ENCODE measurements at regions not wholly inside any gene's neighbourhood (a gene's known extent, or its start where the extent isn't known, plus 50 kb on each side); places are given as distances from the start of the nearest gene placed in this dataset.

GRCh38 chr5:123785162-123786071 is 273.4 kb downstream of the CSNK1G3 start:
- Histone ChIP-seq H3K4me1 (ENCODE audit: control insufficient read depth, insufficient read depth, low read length, poor library complexity, severe bottlenecking) (peaks cover 17% of the 10 kb centered on the region), H3K9me3 (ENCODE audit: control insufficient read depth, low read length) (peaks cover 19% of the 10 kb centered on the region), H3K27ac (ENCODE audit: low read depth, low read length, severe bottlenecking) (peak overlapping the region; percentile 11), H3K4me3 (ENCODE audit: extremely low read depth, insufficient read depth, low read length, poor library complexity, severe bottlenecking) (no peak overlapping the region), H3K36me3 (ENCODE audit: control insufficient read depth, insufficient read depth, low read length) (no peaks in the 10 kb centered on the region)
- WGBS, 2 experiments (ENCODE audit: insufficient coverage in 2 of 2) = 75 to 86% methylated on average over 2 of the region's 5 CpGs

- H3K4me3 ChIP-seq (ENCODE audit: extremely low read depth, insufficient read depth, low read length, poor library complexity, severe bottlenecking) = no peak overlapping the region
Observed at GRCh38 chr5:123783421-123783820, 271.4 kb downstream of the CSNK1G3 start.

GRCh38 chr5:123778641-123779040 is 266.7 kb downstream of the CSNK1G3 start:
- Histone ChIP-seq H3K4me3 (ENCODE audit: extremely low read depth, insufficient read depth, low read length, poor library complexity, severe bottlenecking) (no peak overlapping the region), H3K27ac (ENCODE audit: low read depth, low read length, severe bottlenecking) (no peak overlapping the region), H3K9me3 (ENCODE audit: control insufficient read depth, low read length) (peaks cover under 1% of the 10 kb centered on the region), H3K4me1 (ENCODE audit: control insufficient read depth, insufficient read depth, low read length, poor library complexity, severe bottlenecking) (peaks cover 6% of the 10 kb centered on the region), H3K36me3 (ENCODE audit: control insufficient read depth, insufficient read depth, low read length) (no peaks in the 10 kb centered on the region)
- WGBS, 2 experiments (ENCODE audit: insufficient coverage in 2 of 2) = 94 to 95% methylated on average over 6 of the region's 7 CpGs

More at GRCh38 chr5:123783421-123783820, 271.4 kb downstream of the CSNK1G3 start:
- Histone ChIP-seq H3K27ac (ENCODE audit: low read depth, low read length, severe bottlenecking) (no peak overlapping the region), H3K36me3 (ENCODE audit: control insufficient read depth, insufficient read depth, low read length) (no peaks in the 10 kb centered on the region), H3K9me3 (ENCODE audit: control insufficient read depth, low read length) (peaks cover 1% of the 10 kb centered on the region), H3K4me1 (ENCODE audit: control insufficient read depth, insufficient read depth, low read length, poor library complexity, severe bottlenecking) (peaks cover 17% of the 10 kb centered on the region)
- no CpG with 5 or more reads among the region's 1 CpG for WGBS, 2 experiments (ENCODE audit: insufficient coverage in 2 of 2)

- H3K4me3 ChIP-seq (ENCODE audit: extremely low read depth, insufficient read depth, low read length, poor library complexity, severe bottlenecking) = no peak overlapping the region
- H3K9me3 ChIP-seq (ENCODE audit: control insufficient read depth, low read length) = peaks cover 5% of the 10 kb centered on the region
- no peaks in the 10 kb centered on the region for H3K36me3 ChIP-seq (ENCODE audit: control insufficient read depth, insufficient read depth, low read length)
- no peak overlapping the region for H3K27ac ChIP-seq (ENCODE audit: low read depth, low read length, severe bottlenecking)
- H3K4me1 ChIP-seq (ENCODE audit: control insufficient read depth, insufficient read depth, low read length, poor library complexity, severe bottlenecking) = peaks cover 6% of the 10 kb centered on the region
Observed at GRCh38 chr5:123776761-123777160, 264.8 kb downstream of the CSNK1G3 start.

- no peak overlapping the region for H3K27ac ChIP-seq (ENCODE audit: low read depth, low read length, severe bottlenecking)
- H3K36me3 ChIP-seq (ENCODE audit: control insufficient read depth, insufficient read depth, low read length) = no peaks in the 10 kb centered on the region
- peaks cover 20% of the 10 kb centered on the region for H3K9me3 ChIP-seq (ENCODE audit: control insufficient read depth, low read length)
- no peak overlapping the region for H3K4me3 ChIP-seq (ENCODE audit: extremely low read depth, insufficient read depth, low read length, poor library complexity, severe bottlenecking)
- H3K4me1 ChIP-seq (ENCODE audit: control insufficient read depth, insufficient read depth, low read length, poor library complexity, severe bottlenecking) = peaks cover 6% of the 10 kb centered on the region
Observed at GRCh38 chr5:123771715-123772114, 259.7 kb downstream of the CSNK1G3 start.

GRCh38 chr5:123763201-123763600 is 251.2 kb downstream of the CSNK1G3 start:
- Histone ChIP-seq H3K9me3 (ENCODE audit: control insufficient read depth, low read length) (no peaks in the 10 kb centered on the region), H3K36me3 (ENCODE audit: control insufficient read depth, insufficient read depth, low read length) (no peaks in the 10 kb centered on the region), H3K27ac (ENCODE audit: low read depth, low read length, severe bottlenecking) (no peak overlapping the region), H3K4me3 (ENCODE audit: extremely low read depth, insufficient read depth, low read length, poor library complexity, severe bottlenecking) (no peak overlapping the region), H3K4me1 (ENCODE audit: control insufficient read depth, insufficient read depth, low read length, poor library complexity, severe bottlenecking) (no peaks in the 10 kb centered on the region)
- 77 to 100% methylated on average over 2 of the region's 2 CpGs for WGBS, 2 experiments (ENCODE audit: insufficient coverage in 2 of 2)

GRCh38 chr5:123756816-123757215 is 244.8 kb downstream of the CSNK1G3 start:
- no peaks in the 10 kb centered on the region for H3K9me3 ChIP-seq (ENCODE audit: control insufficient read depth, low read length)
- H3K4me1 ChIP-seq (ENCODE audit: control insufficient read depth, insufficient read depth, low read length, poor library complexity, severe bottlenecking) = peaks cover 33% of the 10 kb centered on the region
- no peak overlapping the region for H3K27ac ChIP-seq (ENCODE audit: low read depth, low read length, severe bottlenecking)
- H3K4me3 ChIP-seq (ENCODE audit: extremely low read depth, insufficient read depth, low read length, poor library complexity, severe bottlenecking) = no peak overlapping the region
- H3K36me3 ChIP-seq (ENCODE audit: control insufficient read depth, insufficient read depth, low read length) = no peaks in the 10 kb centered on the region

- H3K4me3 ChIP-seq (ENCODE audit: extremely low read depth, insufficient read depth, low read length, poor library complexity, severe bottlenecking) = no peak overlapping the region
- WGBS, 2 experiments (ENCODE audit: insufficient coverage in 2 of 2) = 80% methylated on average over 1 of the region's 2 CpGs; no CpG with 5 or more reads in 1 of the 2 experiments
- H3K36me3 ChIP-seq (ENCODE audit: control insufficient read depth, insufficient read depth, low read length) = no peaks in the 10 kb centered on the region
- H3K4me1 ChIP-seq (ENCODE audit: control insufficient read depth, insufficient read depth, low read length, poor library complexity, severe bottlenecking) = peaks cover 33% of the 10 kb centered on the region
- peak overlapping the region; percentile 74 for H3K27ac ChIP-seq (ENCODE audit: low read depth, low read length, severe bottlenecking)
- H3K9me3 ChIP-seq (ENCODE audit: control insufficient read depth, low read length) = no peaks in the 10 kb centered on the region
Observed at GRCh38 chr5:123756318-123756665, 244.3 kb downstream of the CSNK1G3 start.

GRCh38 chr5:123755653-123756317 is 243.8 kb downstream of the CSNK1G3 start:
- Histone ChIP-seq H3K9me3 (ENCODE audit: control insufficient read depth, low read length) (no peaks in the 10 kb centered on the region), H3K36me3 (ENCODE audit: control insufficient read depth, insufficient read depth, low read length) (no peaks in the 10 kb centered on the region), H3K27ac (ENCODE audit: low read depth, low read length, severe bottlenecking) (peak overlapping the region; percentile 74), H3K4me1 (ENCODE audit: control insufficient read depth, insufficient read depth, low read length, poor library complexity, severe bottlenecking) (peaks cover 33% of the 10 kb centered on the region), H3K4me3 (ENCODE audit: extremely low read depth, insufficient read depth, low read length, poor library complexity, severe bottlenecking) (no peak overlapping the region)
- 40 to 75% methylated on average over 1 to 2 of the region's 5 CpGs for WGBS, 2 experiments (ENCODE audit: insufficient coverage in 2 of 2)

- no peak overlapping the region for H3K4me3 ChIP-seq (ENCODE audit: extremely low read depth, insufficient read depth, low read length, poor library complexity, severe bottlenecking)
- H3K4me1 ChIP-seq (ENCODE audit: control insufficient read depth, insufficient read depth, low read length, poor library complexity, severe bottlenecking) = peaks cover 33% of the 10 kb centered on the region
- WGBS, 2 experiments (ENCODE audit: insufficient coverage in 2 of 2) = 53 to 90% methylated on average over 2 to 3 of the region's 3 CpGs
- H3K27ac ChIP-seq (ENCODE audit: low read depth, low read length, severe bottlenecking) = peak overlapping the region; percentile 74
- no peaks in the 10 kb centered on the region for H3K9me3 ChIP-seq (ENCODE audit: control insufficient read depth, low read length)
- H3K36me3 ChIP-seq (ENCODE audit: control insufficient read depth, insufficient read depth, low read length) = no peaks in the 10 kb centered on the region
Observed at GRCh38 chr5:123754908-123755307, 242.9 kb downstream of the CSNK1G3 start.
